Stomach (tissue), 8 donors: ENCODE measurements at regions not wholly inside any gene's neighbourhood (a gene's known extent, or its start where the extent isn't known, plus 50 kb on each side); places are given as distances from the start of the nearest gene placed in this dataset.

Experiments
- DNase-seq, 2 donors: peaks; one replicate each; pipeline versions ENCODE4 v3.0.0 to v3.0.0-alpha.2; 2013 to 2019
- H3K27ac ChIP-seq, 5 donors: fragments of 200-600 bp in 4 of 5; sonication (generic) in 4 of 5; one replicate each; pipeline ENCODE4 v1.5.1; 2013 to 2019; ENCODE audit warnings: mild to moderate bottlenecking in 1 of 5, moderate library complexity in 1 of 5
- H3K27me3 ChIP-seq, 3 donors: fragments of 200-600 bp; sonication (generic); one replicate each; pipeline ENCODE4 v1.5.1; 2017 to 2019; ENCODE audit warnings: mixed run types in 1 of 3
- H3K36me3 ChIP-seq, 4 donors: fragments of 200-600 bp; sonication (generic); 1 replicate in 3 of 4; 2 replicates in 1 of 4; pipeline ENCODE4 v1.5.1; 2016 to 2019
- H3K4me1 ChIP-seq, 4 donors: fragments of 200-600 bp; sonication (generic); one replicate each; pipeline ENCODE4 v1.5.1; 2016 to 2019
- H3K4me3 ChIP-seq, 4 donors: fragments of 200-600 bp; sonication (generic) in 3 of 4; one replicate each; pipeline ENCODE4 v1.5.1; 2016 to 2019; ENCODE audit warnings: mild to moderate bottlenecking in 1 of 4
- H3K9me3 ChIP-seq, 4 donors: fragments of 200-600 bp; sonication (generic); one replicate each; pipeline ENCODE4 v1.5.1; 2016 to 2019
- CTCF ChIP-seq, 7 experiments: fragments of 450-650 bp in 4 of 7; fragments of 200-600 bp in 3 of 7; sonication (generic) in 3 of 7; IDR thresholded peaks; one replicate each; pipeline ENCODE4 v1.5.1; 2016 to 2019; ENCODE audit warnings: antibody characterized with exemption in 7 of 7, control low read depth in 2 of 7, mild to moderate bottlenecking in 1 of 7
- EP300 ChIP-seq: sonication (generic); formaldehyde crosslinking; IDR thresholded peaks from one replicate; pipeline ENCODE4 v1.6.1; 2017; ENCODE audit warnings: antibody characterized with exemption
- POLR2A ChIP-seq, 4 donors: fragments of 450-650 bp; IDR thresholded peaks; one replicate each; pipeline ENCODE4 v1.6.1; 2016; ENCODE audit warnings: antibody characterized with exemption in 4 of 4, control low read depth in 2 of 4, mild to moderate bottlenecking in 1 of 4, moderate library complexity in 1 of 4
- POLR2AphosphoS5 ChIP-seq, 3 donors: sonication (generic); formaldehyde crosslinking; IDR thresholded peaks; one replicate each; pipeline ENCODE4 v1.6.1; 2016; ENCODE audit warnings: antibody characterized with exemption in 3 of 3
- WGBS, 5 donors: extraction: QIAGEN DNeasy Blood & Tissue Kit in 3 of 5; methylation state at CpG; one replicate each; pipeline versions ENCODE4 v1.1.5 to v1.1.7; 2013 to 2018; 5-methylcytosine and 5-hydroxymethylcytosine counted together
- intact Hi-C: fragments of 100-400 bp; cut with DNase I; formaldehyde crosslinking; loops from one replicate; pipeline ENCODE4 v1.15.1; 2023; ENCODE audit warnings: low total_unique reads
- donor health status: healthy with polysubstance abuse.
- donor health status: Bipolar disorder and iron deficiency.
- donor health status: healthy.

GRCh38 chr1:229197265-229197585 lies 73.7 kb upstream of the RAB4A start:
- Histone ChIP-seq H3K4me1 (peaks cover 12 to 22% (median 14%) of the 10 kb centered on the region in 4 donors), H3K27ac (no peak overlapping the region), H3K9me3 (no peaks in the 10 kb centered on the region), H3K4me3 (no peak overlapping the region), H3K36me3 (no peaks in the 10 kb centered on the region), H3K27me3 (no peaks in the 10 kb centered on the region)
- 86 to 93% (median 92%) methylated on average over 5 of the region's 5 CpGs for WGBS, 5 donors
- intact Hi-C loops = no loop called here
- no peak for DNase-seq
- TF ChIP-seq POLR2A (IDR thresholded peaks at IDR 0.05) (no peak), CTCF (IDR thresholded peaks at IDR 0.05) (no peak), EP300 (no peak), POLR2AphosphoS5 (IDR thresholded peaks at IDR 0.05) (no peak)

GRCh38 chr1:229199261-229200243 lies 71.4 kb upstream of the RAB4A start:
- no peak for TF ChIP-seq POLR2AphosphoS5 (IDR thresholded peaks at IDR 0.05)
- TF ChIP-seq POLR2A (IDR thresholded peaks at IDR 0.05) = no peak
- TF ChIP-seq EP300 = no peak
- no peak for TF ChIP-seq CTCF (IDR thresholded peaks at IDR 0.05)
- peak overlapping the region in 4 of 5 donors; percentile 29 to 57 (median 44) for H3K27ac ChIP-seq
- H3K36me3 ChIP-seq = no peaks in the 10 kb centered on the region
- DNase-seq = peak; percentile 72 to 78
- 36 to 45% (median 44%) methylated on average over 15 to 16 of the region's 16 CpGs for WGBS, 5 donors
- no peaks in the 10 kb centered on the region for H3K9me3 ChIP-seq
- H3K4me3 ChIP-seq = peak overlapping the region in 2 of 4 donors; percentile 11 to 20
- H3K27me3 ChIP-seq = no peaks in the 10 kb centered on the region
- intact Hi-C loops = no loop called here
- H3K4me1 ChIP-seq = peaks cover 12 to 30% (median 18%) of the 10 kb centered on the region in 4 donors

- TF ChIP-seq POLR2AphosphoS5 (IDR thresholded peaks at IDR 0.05) (no peak), EP300 (no peak), POLR2A (IDR thresholded peaks at IDR 0.05) (no peak), CTCF (IDR thresholded peaks at IDR 0.05) (no peak)
- WGBS, 5 donors = 89 to 96% (median 93%) methylated on average over 5 of the region's 5 CpGs
These were observed 67.7 kb upstream of the RAB4A start for GRCh38 chr1:229203030-229203751.

GRCh38 chr1:229203991-229204632 lies 66.8 kb upstream of the RAB4A start:
- DNase-seq = no peak
- Histone ChIP-seq H3K4me1 (peaks cover 17 to 69% (median 32%) of the 10 kb centered on the region in 4 donors), H3K36me3 (no peaks in the 10 kb centered on the region), H3K27ac (peak overlapping the region in 1 of 5 donors; percentile 84), H3K4me3 (no peak overlapping the region), H3K27me3 (no peaks in the 10 kb centered on the region), H3K9me3 (no peaks in the 10 kb centered on the region)
- TF ChIP-seq POLR2A (IDR thresholded peaks at IDR 0.05) = no peak
- no peak for TF ChIP-seq EP300
- no peak for TF ChIP-seq CTCF (IDR thresholded peaks at IDR 0.05)
- no peak for TF ChIP-seq POLR2AphosphoS5 (IDR thresholded peaks at IDR 0.05)
- intact Hi-C loops = no loop called here
- WGBS, 5 donors = 91 to 94% (median 94%) methylated on average over 11 of the region's 11 CpGs

More at GRCh38 chr1:229203030-229203751, 67.7 kb upstream of the RAB4A start:
- intact Hi-C loops = no loop called here
- peak in 1 of 2 donors; percentile 91 for DNase-seq
- H3K36me3 ChIP-seq = no peaks in the 10 kb centered on the region
- H3K4me3 ChIP-seq = no peak overlapping the region
- no peaks in the 10 kb centered on the region for H3K9me3 ChIP-seq
- peak overlapping the region in 1 of 5 donors; percentile 84 for H3K27ac ChIP-seq
- peaks cover 13 to 67% (median 29%) of the 10 kb centered on the region in 4 donors for H3K4me1 ChIP-seq
- no peaks in the 10 kb centered on the region for H3K27me3 ChIP-seq
